Spleen (tissue), 11 donors: ENCODE measurements at regions not wholly inside any gene's neighbourhood (a gene's known extent, or its start where the extent isn't known, plus 50 kb on each side); places are given as distances from the start of the nearest gene placed in this dataset.

Source experiments
- DNase-seq: peaks from one replicate; pipeline ENCODE4 v3.0.0-alpha.2; 2020
- H3K27ac ChIP-seq, 8 donors: fragments of 200-600 bp; sonication (generic) in 7 of 8; 1 replicate in 4 of 8; 2 replicates in 4 of 8; pipeline versions ENCODE4 v1.5.0 to v1.8.0; 2016 to 2021; ENCODE audit warnings: inconsistent platforms in 4 of 8, mild to moderate bottlenecking in 4 of 8, moderate library complexity in 1 of 8
- H3K27me3 ChIP-seq, 7 donors: fragments of 200-600 bp; sonication (generic) in 6 of 7; replicated peaks in 1 of 7; 1 replicate in 4 of 7; 2 replicates in 3 of 7; pipeline versions ENCODE4 v1.5.0 to v1.8.0; 2016 to 2021; ENCODE audit warnings: inconsistent platforms in 3 of 7, mild to moderate bottlenecking in 1 of 7
- H3K36me3 ChIP-seq, 6 donors: fragments of 200-600 bp; sonication (generic) in 5 of 6; 1 replicate in 4 of 6; 2 replicates in 2 of 6; pipeline versions ENCODE4 v1.5.0 to v1.8.0; 2016 to 2021; ENCODE audit warnings: inconsistent platforms in 2 of 6
- H3K4me1 ChIP-seq, 6 donors: fragments of 200-600 bp; sonication (generic) in 5 of 6; 1 replicate in 3 of 6; 2 replicates in 3 of 6; pipeline versions ENCODE4 v1.5.0 to v1.8.0; 2016 to 2021; ENCODE audit warnings: inconsistent platforms in 3 of 6
- H3K4me3 ChIP-seq, 8 donors: fragments of 200-600 bp; sonication (generic) in 7 of 8; 1 replicate in 4 of 8; 2 replicates in 4 of 8; pipeline versions ENCODE4 v1.5.0 to v1.8.0; 2016 to 2021; ENCODE audit warnings: inconsistent platforms in 4 of 8, mild to moderate bottlenecking in 4 of 8, moderate library complexity in 2 of 8
- H3K9me3 ChIP-seq, 8 donors: fragments of 200-600 bp; sonication (generic) in 7 of 8; 1 replicate in 4 of 8; 2 replicates in 4 of 8; pipeline versions ENCODE4 v1.5.0 to v1.8.0; 2016 to 2021; ENCODE audit warnings: inconsistent platforms in 4 of 8
- POLR2A ChIP-seq, 3 donors: fragments of 450-650 bp; IDR thresholded peaks; one replicate each; pipeline ENCODE4 v1.5.1; 2017; ENCODE audit warnings: antibody characterized with exemption in 3 of 3, mild to moderate bottlenecking in 1 of 3
- POLR2AphosphoS5 ChIP-seq, 3 donors: sonication (generic); formaldehyde crosslinking; IDR thresholded peaks; one replicate each; pipeline ENCODE4 v1.5.1; 2017; ENCODE audit warnings: antibody characterized with exemption in 3 of 3
- WGBS, 5 donors: extraction: QIAGEN DNeasy Blood & Tissue Kit in 3 of 5; methylation state at CpG; one replicate each; pipeline versions ENCODE4 v1.1.5 to v1.1.7; 2013 to 2018; 5-methylcytosine and 5-hydroxymethylcytosine counted together
- intact Hi-C: fragments of 100-400 bp; cut with DNase I; formaldehyde crosslinking; loops from one replicate; pipeline ENCODE4 v1.15.0; 2023; ENCODE audit warnings: low total_unique reads
- TF ChIP-seq, protein P1 (sequence below), 11 experiments: fragments of 200-600 bp in 7 of 11; fragments of 450-650 bp in 4 of 11; sonication (generic) in 4 of 11; IDR thresholded peaks in 8 of 11; conservative IDR thresholded peaks in 3 of 11; 1 replicate in 7 of 11; 2 replicates in 4 of 11; pipeline versions ENCODE4 v1.4.0 to v1.8.0; 2016 to 2021; ENCODE audit warnings: antibody characterized with exemption in 11 of 11, inconsistent platforms in 4 of 11, mild to moderate bottlenecking in 1 of 11
- donor health status: healthy with polysubstance abuse.
- donor health status: DM: no; HTN: no; CAD: no; lungs with moderate emphysema.
- donor health status: DM: no; HTN: no; CAD: no.
- donor health status: Bipolar disorder and iron deficiency.
- donor health status: healthy.
- donor health status: DM: no; HTN: no; CAD: no.
- donor health status: DM: yes; HTN: yes; CAD: no.

- Histone ChIP-seq H3K4me3 (no peak overlapping the region), H3K27ac (no peak overlapping the region), H3K4me1 (no peaks in the 10 kb centered on the region), H3K27me3 (no peaks in the 10 kb centered on the region), H3K36me3 (no peaks in the 10 kb centered on the region), H3K9me3 (no peaks in the 10 kb centered on the region)
- intact Hi-C loops: no loop called here
- DNase-seq: no peak
- 82 to 100% (median 100%) methylated on average over 1 of the region's 1 CpG for WGBS, 5 donors
- TF ChIP-seq POLR2A (IDR thresholded peaks at IDR 0.05) (no peak), POLR2AphosphoS5 (IDR thresholded peaks at IDR 0.05) (no peak)
- TF ChIP-seq, protein P1, sequence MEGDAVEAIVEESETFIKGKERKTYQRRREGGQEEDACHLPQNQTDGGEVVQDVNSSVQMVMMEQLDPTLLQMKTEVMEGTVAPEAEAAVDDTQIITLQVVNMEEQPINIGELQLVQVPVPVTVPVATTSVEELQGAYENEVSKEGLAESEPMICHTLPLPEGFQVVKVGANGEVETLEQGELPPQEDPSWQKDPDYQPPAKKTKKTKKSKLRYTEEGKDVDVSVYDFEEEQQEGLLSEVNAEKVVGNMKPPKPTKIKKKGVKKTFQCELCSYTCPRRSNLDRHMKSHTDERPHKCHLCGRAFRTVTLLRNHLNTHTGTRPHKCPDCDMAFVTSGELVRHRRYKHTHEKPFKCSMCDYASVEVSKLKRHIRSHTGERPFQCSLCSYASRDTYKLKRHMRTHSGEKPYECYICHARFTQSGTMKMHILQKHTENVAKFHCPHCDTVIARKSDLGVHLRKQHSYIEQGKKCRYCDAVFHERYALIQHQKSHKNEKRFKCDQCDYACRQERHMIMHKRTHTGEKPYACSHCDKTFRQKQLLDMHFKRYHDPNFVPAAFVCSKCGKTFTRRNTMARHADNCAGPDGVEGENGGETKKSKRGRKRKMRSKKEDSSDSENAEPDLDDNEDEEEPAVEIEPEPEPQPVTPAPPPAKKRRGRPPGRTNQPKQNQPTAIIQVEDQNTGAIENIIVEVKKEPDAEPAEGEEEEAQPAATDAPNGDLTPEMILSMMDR (IDR thresholded peaks at IDR 0.05 in 8 of 11, conservative IDR thresholded peaks at IDR 0.05 in 3 of 11): no peak
Measured at GRCh38 chr5:74459984-74460383, 180.5 kb downstream of the ENC1 start.

DNA sequence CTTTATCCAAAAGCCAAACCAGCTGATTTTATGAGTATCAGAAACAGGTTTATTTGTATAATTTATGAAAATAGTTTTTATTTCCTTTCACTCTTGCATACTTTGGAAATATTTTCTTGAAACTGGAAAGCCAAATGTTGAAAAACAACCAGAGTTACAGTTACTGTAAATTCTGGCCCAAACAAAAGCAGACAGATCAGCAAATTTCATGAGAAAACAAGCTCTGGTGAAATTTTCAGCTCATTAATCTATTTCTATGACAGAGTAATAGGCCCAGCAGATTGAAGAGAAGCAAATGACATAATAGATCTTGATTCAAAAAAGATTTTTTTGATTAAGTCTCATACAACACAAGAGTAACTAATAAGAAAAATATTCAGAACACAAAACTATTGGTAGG is 182.7 kb downstream of the ENC1 start:
- Histone ChIP-seq H3K4me3 (no peak overlapping the region), H3K36me3 (no peaks in the 10 kb centered on the region), H3K4me1 (peaks cover 0 to 3% (median 0%) of the 10 kb centered on the region in 6 donors), H3K27ac (no peak overlapping the region), H3K9me3 (no peaks in the 10 kb centered on the region), H3K27me3 (no peaks in the 10 kb centered on the region)
- intact Hi-C loops: no loop called here
- TF ChIP-seq POLR2AphosphoS5 (IDR thresholded peaks at IDR 0.05): no peak
- TF ChIP-seq, protein P1 (IDR thresholded peaks at IDR 0.05 in 8 of 11, conservative IDR thresholded peaks at IDR 0.05 in 3 of 11): no peak
- no peak for TF ChIP-seq POLR2A (IDR thresholded peaks at IDR 0.05)
- DNase-seq: no peak

DNA sequence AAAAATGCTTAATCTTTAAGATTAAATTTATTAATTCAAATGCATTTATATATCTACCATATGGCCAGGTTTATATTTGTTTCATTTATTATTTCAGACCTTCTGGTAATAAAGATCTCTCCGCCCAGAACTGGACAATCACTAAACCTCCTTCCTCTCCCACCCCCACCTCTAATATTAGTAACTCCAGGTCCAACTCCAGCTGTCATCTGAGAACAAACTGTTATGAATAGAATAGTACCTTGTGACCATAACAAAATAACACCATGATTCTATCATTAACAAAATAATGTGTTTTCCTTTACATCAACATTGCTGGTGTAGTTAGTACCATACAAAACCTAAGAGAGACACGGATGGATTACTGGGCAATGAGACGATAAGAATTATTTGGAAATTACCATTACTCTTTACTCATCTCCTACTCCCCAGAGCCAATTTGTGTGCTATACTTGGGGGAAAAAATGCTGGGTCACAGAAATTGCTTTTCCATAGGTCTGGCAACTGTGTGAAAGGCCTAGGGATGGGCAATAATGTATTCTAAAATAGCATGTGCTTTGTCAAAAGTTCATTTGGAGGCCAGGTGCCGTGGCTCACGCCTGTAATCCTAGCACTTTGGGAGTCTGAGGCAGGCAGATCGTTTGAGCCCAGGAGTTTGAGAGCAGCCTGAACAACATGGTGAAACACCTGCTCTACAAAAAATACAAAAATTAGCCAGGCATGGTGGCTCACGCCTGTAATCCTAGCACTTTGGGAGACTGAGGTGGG is 186.1 kb downstream of the ENC1 start:
- no peaks in the 10 kb centered on the region for H3K36me3 ChIP-seq
- no peak overlapping the region for H3K27ac ChIP-seq
- DNase-seq: no peak
- intact Hi-C loops: no loop called here
- peaks cover 0 to 4% (median 0%) of the 10 kb centered on the region in 6 donors for H3K4me1 ChIP-seq
- H3K9me3 ChIP-seq: no peaks in the 10 kb centered on the region
- H3K27me3 ChIP-seq: no peaks in the 10 kb centered on the region
- H3K4me3 ChIP-seq: no peak overlapping the region
- no peak for TF ChIP-seq POLR2A (IDR thresholded peaks at IDR 0.05)
- TF ChIP-seq POLR2AphosphoS5 (IDR thresholded peaks at IDR 0.05): no peak
- TF ChIP-seq, protein P1 (IDR thresholded peaks at IDR 0.05 in 8 of 11, conservative IDR thresholded peaks at IDR 0.05 in 3 of 11): no peak
- 90 to 95% (median 92%) methylated on average over 7 of the region's 7 CpGs for WGBS, 5 donors

DNA sequence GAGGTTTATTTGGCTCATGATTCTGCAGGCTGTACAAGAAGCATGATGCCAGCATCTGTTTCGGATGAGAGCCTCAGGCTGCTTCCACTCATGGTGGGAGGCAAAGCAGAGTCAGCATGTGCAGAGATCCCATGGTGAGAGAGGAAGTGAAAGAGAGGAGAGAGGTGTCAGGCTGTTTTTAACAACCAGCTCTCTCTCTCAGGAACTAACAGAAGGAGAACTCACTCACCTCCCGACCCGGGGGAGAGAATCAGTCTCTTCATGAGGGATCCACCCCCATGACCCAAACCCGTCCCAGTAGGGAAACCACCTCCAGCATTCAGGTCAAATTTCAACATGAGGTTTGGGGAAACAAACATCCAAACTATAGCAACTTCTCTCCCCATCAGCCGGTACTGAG is 187.7 kb downstream of the ENC1 start:
- no peaks in the 10 kb centered on the region for H3K27me3 ChIP-seq
- intact Hi-C loops: no loop called here
- DNase-seq: no peak
- 37 to 67% (median 49%) methylated on average over 5 of the region's 5 CpGs for WGBS, 5 donors
- no peak overlapping the region for H3K4me3 ChIP-seq
- no peak for TF ChIP-seq POLR2A (IDR thresholded peaks at IDR 0.05)
- no peak for TF ChIP-seq POLR2AphosphoS5 (IDR thresholded peaks at IDR 0.05)
- TF ChIP-seq, protein P1 (IDR thresholded peaks at IDR 0.05 in 8 of 11, conservative IDR thresholded peaks at IDR 0.05 in 3 of 11): no peak
- no peak overlapping the region for H3K27ac ChIP-seq
- H3K4me1 ChIP-seq: peaks cover 0 to 4% (median 0%) of the 10 kb centered on the region in 6 donors
- H3K9me3 ChIP-seq: no peaks in the 10 kb centered on the region
- H3K36me3 ChIP-seq: no peaks in the 10 kb centered on the region
